Psoas muscle (tissue), 7 donors: ENCODE measurements at regions not wholly inside any gene's neighbourhood (a gene's known extent, or its start where the extent isn't known, plus 50 kb on each side); places are given as distances from the start of the nearest gene placed in this dataset.
A peak's percentile ranks its signal among the peaks of the same experiment; 100 is the strongest.

ENCODE experiments used
- ATAC-seq, 4 donors: fragments of 200-7000 bp; cut with Tn5 transposase; one replicate each; pipeline ENCODE4 v1.9.1; 2020; ENCODE audit warnings: moderate library complexity in 3 of 4, mild to moderate bottlenecking in 2 of 4
- DNase-seq, 2 donors: peaks; one replicate each; pipeline ENCODE4 v3.0.0-alpha.2; 2020
- H3K27ac ChIP-seq: fragments of 200-600 bp; one replicate; pipeline ENCODE4 v1.8.0; 2022
- H3K27me3 ChIP-seq, 3 donors: fragments of 200-600 bp in 1 of 3; one replicate each; pipeline versions ENCODE4 v1.6.1 to v1.8.0; 2013 to 2022; ENCODE audit warnings: low read length in 2 of 3, mild to moderate bottlenecking in 2 of 3, moderate library complexity in 1 of 3; ENCODE audit not compliant: insufficient read depth in 3 of 3
- H3K36me3 ChIP-seq, 2 donors: fragments of 200-600 bp in 1 of 2; one replicate each; pipeline versions ENCODE4 v1.6.1 to v1.8.0; 2013 to 2022; ENCODE audit warnings: low read depth in 1 of 2, mild to moderate bottlenecking in 1 of 2, moderate library complexity in 1 of 2; ENCODE audit not compliant: insufficient read depth in 1 of 2
- H3K4me1 ChIP-seq: fragments of 200-600 bp; one replicate; pipeline ENCODE4 v1.8.0; 2022
- H3K4me3 ChIP-seq: fragments of 200-600 bp; one replicate; pipeline ENCODE4 v1.8.0; 2022; ENCODE audit warnings: mild to moderate bottlenecking
- H3K9me3 ChIP-seq: fragments of 200-600 bp; one replicate; pipeline ENCODE4 v1.8.0; 2022
- CTCF ChIP-seq: fragments of 200-600 bp; IDR thresholded peaks from one replicate; pipeline ENCODE4 v1.8.0; 2022; ENCODE audit warnings: antibody characterized with exemption
- WGBS, 3 donors: extraction: QIAGEN DNeasy Blood & Tissue Kit; methylation state at CpG; one replicate each; pipeline versions ENCODE4 v1.1.6 to v1.1.7; 2013; 5-methylcytosine and 5-hydroxymethylcytosine counted together
- intact Hi-C, 2 donors: fragments of 100-400 bp; cut with DNase I; formaldehyde crosslinking; loops; one replicate each; pipeline versions ENCODE4 v1.11.0 to v1.14.2; 2022
- donor health status: healthy with polysubstance abuse.
- donor health status: DM: no; HTN: no; CAD: no; lungs with moderate emphysema.
- donor health status: Bipolar disorder and iron deficiency.
- donor health status: healthy.
- donor health status: DM: yes; HTN: yes; CAD: no.
- donor health status: DM: no; HTN: no; CAD: no.
- donor health status: DM: yes; HTN: yes; CAD: no.

DNA sequence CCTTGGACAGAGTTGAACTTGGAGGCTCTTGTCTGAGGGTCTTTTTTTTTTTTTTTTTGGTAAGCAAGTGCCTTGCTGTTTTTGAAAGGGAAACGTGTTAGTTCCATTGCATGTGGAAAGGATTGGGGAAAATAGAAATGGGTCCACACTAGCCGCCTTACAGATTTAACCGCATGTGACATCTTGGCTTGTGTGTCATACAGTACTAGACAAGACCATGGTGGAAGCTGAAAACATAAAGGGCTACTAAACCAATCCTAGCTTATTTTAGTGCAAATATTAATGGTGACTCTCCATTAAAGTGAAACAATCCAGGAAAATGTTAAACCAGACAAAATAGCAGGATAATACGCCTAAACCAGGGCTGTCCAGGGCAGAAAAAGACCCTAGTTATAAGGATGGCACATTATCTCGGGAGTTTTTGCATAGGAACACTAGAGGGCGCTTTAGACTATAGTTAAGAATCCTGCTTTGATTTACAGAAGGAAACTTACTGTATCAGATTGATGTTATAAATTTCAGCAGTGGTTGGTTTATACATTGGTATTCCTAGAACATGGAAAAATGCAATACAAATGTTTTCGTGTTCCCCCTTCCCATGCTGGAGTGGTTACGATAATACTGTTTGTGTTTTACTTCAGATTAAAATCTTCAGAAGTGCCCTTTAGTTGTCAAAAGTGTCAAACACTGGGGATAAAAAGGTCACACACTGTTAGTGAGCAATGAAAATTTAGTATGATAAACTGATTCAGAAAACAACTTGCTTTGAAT lies 59.8 kb upstream of the DEK start:
- TF ChIP-seq CTCF = peak; percentile 80
- WGBS, 3 donors = 35 to 42% (median 38%) methylated on average over 8 of the region's 8 CpGs
- Histone ChIP-seq H3K27ac (no peak overlapping the region), H3K4me3 (no peak overlapping the region), H3K9me3 (no peaks in the 10 kb centered on the region), H3K36me3 (no peaks in the 10 kb centered on the region), H3K27me3 (no peaks in the 10 kb centered on the region), H3K4me1 (peaks cover 26% of the 10 kb centered on the region)
- DNase-seq (no peak), ATAC-seq (peak; percentile 67 to 90 (median 74))
- intact Hi-C loops = loop anchor here (1.0 to 2.0 kb wide), 2 partner anchors 179 to 180 kb away; no protein-coding TSS in a partner anchor

GRCh38 chr6:18317850-18318249 lies 53.5 kb upstream of the DEK start:
- Histone ChIP-seq H3K9me3 (no peaks in the 10 kb centered on the region), H3K27me3 (no peaks in the 10 kb centered on the region), H3K27ac (no peak overlapping the region), H3K4me1 (no peaks in the 10 kb centered on the region), H3K36me3 (no peaks in the 10 kb centered on the region), H3K4me3 (no peak overlapping the region)
- DNase-seq (no peak), ATAC-seq (no peak)
- intact Hi-C loops = no loop called here
- WGBS, 3 donors = 0 to 36% (median 0%) methylated on average over 1 of the region's 1 CpG
- TF ChIP-seq CTCF = no peak

- Histone ChIP-seq H3K9me3 (no peaks in the 10 kb centered on the region), H3K4me3 (no peak overlapping the region), H3K4me1 (no peaks in the 10 kb centered on the region), H3K27me3 (no peaks in the 10 kb centered on the region), H3K27ac (no peak overlapping the region), H3K36me3 (no peaks in the 10 kb centered on the region)
- ATAC-seq (no peak), DNase-seq (no peak)
- TF ChIP-seq CTCF = no peak
- intact Hi-C loops = no loop called here
Measured at GRCh38 chr6:18314317-18314997, 50.1 kb upstream of the DEK start.
